Tibial nerve (tissue), 4 donors: ENCODE measurements at regions not wholly inside any gene's neighbourhood (a gene's known extent, or its start where the extent isn't known, plus 50 kb on each side); places are given as distances from the start of the nearest gene placed in this dataset.
A peak's percentile ranks its signal among the peaks of the same experiment; 100 is the strongest.

Experiments
- DNase-seq, 2 donors: peaks; one replicate each; pipeline ENCODE4 v3.0.0-alpha.2; 2019; ENCODE audit warnings: low spot score in 2 of 2
- H3K27ac ChIP-seq, 4 donors: fragments of 200-600 bp; sonication (generic) in 3 of 4; one replicate each; pipeline ENCODE4 v1.5.1; 2017 to 2019; ENCODE audit warnings: mild to moderate bottlenecking in 1 of 4
- H3K27me3 ChIP-seq, 2 donors: fragments of 200-600 bp; sonication (generic) in 1 of 2; one replicate each; pipeline versions ENCODE4 v1.5.1 to v1.6.0; 2017 to 2019
- H3K36me3 ChIP-seq, 3 donors: fragments of 200-600 bp; sonication (generic); one replicate each; pipeline ENCODE4 v1.5.1; 2018 to 2019
- H3K4me1 ChIP-seq, 4 donors: fragments of 200-600 bp; sonication (generic) in 3 of 4; one replicate each; pipeline ENCODE4 v1.5.1; 2017 to 2019
- H3K4me3 ChIP-seq, 4 donors: fragments of 200-600 bp; sonication (generic) in 3 of 4; one replicate each; pipeline ENCODE4 v1.5.1; 2017 to 2019; ENCODE audit warnings: mild to moderate bottlenecking in 1 of 4, moderate library complexity in 1 of 4
- H3K9me3 ChIP-seq, 4 donors: fragments of 200-600 bp; sonication (generic) in 3 of 4; one replicate each; pipeline ENCODE4 v1.5.1; 2017 to 2019
- CTCF ChIP-seq, 5 experiments: fragments of 200-600 bp in 3 of 5; fragments of 450-650 bp in 2 of 5; sonication (generic) in 3 of 5; IDR thresholded peaks; one replicate each; pipeline ENCODE4 v1.5.1; 2016 to 2019; ENCODE audit warnings: antibody characterized with exemption in 5 of 5, mild to moderate bottlenecking in 3 of 5, moderate library complexity in 2 of 5
- EP300 ChIP-seq, 2 donors: sonication (generic); formaldehyde crosslinking; IDR thresholded peaks; one replicate each; pipeline ENCODE4 v1.6.1; 2017; ENCODE audit warnings: antibody characterized with exemption in 2 of 2, mild to moderate bottlenecking in 1 of 2
- POLR2A ChIP-seq, 2 donors: fragments of 450-650 bp; IDR thresholded peaks; one replicate each; pipeline ENCODE4 v1.6.1; 2017; ENCODE audit warnings: antibody characterized with exemption in 2 of 2, mild to moderate bottlenecking in 2 of 2, moderate library complexity in 2 of 2
- WGBS, 2 donors: methylation state at CpG; one replicate each; pipeline ENCODE4 v1.1.5; 2018; 5-methylcytosine and 5-hydroxymethylcytosine counted together

- TF ChIP-seq CTCF (IDR thresholded peaks at IDR 0.05) = peak in 4 of 5 experiments; percentile 28 to 47 (median 36)
- TF ChIP-seq EP300 (IDR thresholded peaks at IDR 0.05) = no peak
- H3K27ac ChIP-seq = no peak overlapping the region
These were observed 178.8 kb downstream of the SNCA start for GRCh38 chr4:89657931-89658700.

DNA sequence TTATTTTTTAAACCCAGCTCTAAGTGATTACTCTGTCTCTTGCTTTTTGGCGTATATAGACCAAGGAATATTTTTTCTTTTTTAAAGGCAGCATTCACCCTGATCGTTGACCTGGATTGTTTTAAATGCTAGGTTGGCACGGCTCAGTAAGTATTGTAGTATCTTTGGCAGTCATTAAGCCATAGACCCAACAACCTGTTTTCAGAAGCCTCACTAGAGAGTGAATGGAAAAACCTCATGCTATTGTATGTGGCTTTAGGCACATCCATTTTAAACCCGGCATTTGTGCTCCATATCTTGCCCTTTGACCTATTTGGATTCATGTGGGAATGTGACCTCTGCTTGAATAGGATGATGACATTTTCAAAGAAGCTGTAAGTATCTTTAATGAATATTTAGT, 183.9 kb downstream of the SNCA start:
- no peak for DNase-seq
- H3K9me3 ChIP-seq = peaks cover 0 to 3% (median 0%) of the 10 kb centered on the region in 4 donors
- no peak overlapping the region for H3K27ac ChIP-seq
- no peaks in the 10 kb centered on the region for H3K4me1 ChIP-seq
- no peak overlapping the region for H3K4me3 ChIP-seq
- WGBS, 2 donors = 50 to 53% methylated on average over 4 of the region's 4 CpGs
- no peaks in the 10 kb centered on the region for H3K27me3 ChIP-seq
- no peak for TF ChIP-seq POLR2A (IDR thresholded peaks at IDR 0.05)
- no peak for TF ChIP-seq CTCF (IDR thresholded peaks at IDR 0.05)
- no peak for TF ChIP-seq EP300 (IDR thresholded peaks at IDR 0.05)
- H3K36me3 ChIP-seq = no peaks in the 10 kb centered on the region

More at GRCh38 chr4:89657931-89658700, 178.8 kb downstream of the SNCA start:
- no peaks in the 10 kb centered on the region for H3K9me3 ChIP-seq
- 36 to 40% methylated on average over 3 of the region's 3 CpGs for WGBS, 2 donors
- no peaks in the 10 kb centered on the region for H3K36me3 ChIP-seq
- no peaks in the 10 kb centered on the region for H3K27me3 ChIP-seq
- no peak for DNase-seq
- H3K4me3 ChIP-seq = no peak overlapping the region
- H3K4me1 ChIP-seq = peaks cover 0 to 8% (median 0%) of the 10 kb centered on the region in 4 donors

GRCh38 chr4:89645482-89645881, 191.5 kb downstream of the SNCA start:
- H3K27me3 ChIP-seq = no peaks in the 10 kb centered on the region
- TF ChIP-seq EP300 (IDR thresholded peaks at IDR 0.05) = no peak
- DNase-seq = no peak
- peaks cover 0 to 3% (median 0%) of the 10 kb centered on the region in 4 donors for H3K9me3 ChIP-seq
- H3K4me3 ChIP-seq = no peak overlapping the region
- H3K27ac ChIP-seq = no peak overlapping the region
- H3K36me3 ChIP-seq = no peaks in the 10 kb centered on the region
- 93 to 100% methylated on average over 1 of the region's 1 CpG for WGBS, 2 donors
- H3K4me1 ChIP-seq = no peaks in the 10 kb centered on the region

- no peaks in the 10 kb centered on the region for H3K27me3 ChIP-seq
- DNase-seq = no peak
- 47 to 49% methylated on average over 6 of the region's 6 CpGs for WGBS, 2 donors
- H3K9me3 ChIP-seq = no peaks in the 10 kb centered on the region
- TF ChIP-seq CTCF (IDR thresholded peaks at IDR 0.05) (no peak), POLR2A (IDR thresholded peaks at IDR 0.05) (no peak), EP300 (IDR thresholded peaks at IDR 0.05) (no peak)
- H3K4me1 ChIP-seq = no peaks in the 10 kb centered on the region
- H3K4me3 ChIP-seq = no peak overlapping the region
- H3K27ac ChIP-seq = no peak overlapping the region
- no peaks in the 10 kb centered on the region for H3K36me3 ChIP-seq
These were observed 195.6 kb downstream of the SNCA start for GRCh38 chr4:89641367-89641687.

GRCh38 chr4:89640620-89641366, 196.2 kb downstream of the SNCA start:
- Histone ChIP-seq H3K27me3 (no peaks in the 10 kb centered on the region), H3K27ac (no peak overlapping the region), H3K36me3 (no peaks in the 10 kb centered on the region), H3K9me3 (no peaks in the 10 kb centered on the region), H3K4me3 (no peak overlapping the region), H3K4me1 (no peaks in the 10 kb centered on the region)
- TF ChIP-seq POLR2A (IDR thresholded peaks at IDR 0.05) (no peak), CTCF (IDR thresholded peaks at IDR 0.05) (peak in 2 of 5 experiments; percentile 8 to 29)
- WGBS, 2 donors = 41% methylated on average over 17 of the region's 17 CpGs
- no peak for DNase-seq
